Small intestine (tissue), 7 donors: ENCODE measurements at regions not wholly inside any gene's neighbourhood (a gene's known extent, or its start where the extent isn't known, plus 50 kb on each side); places are given as distances from the start of the nearest gene placed in this dataset.

Experiments
- DNase-seq, 2 donors: peaks; one replicate each; pipeline versions ENCODE4 v3.0.0 to v3.0.0-alpha.2; 2013
- FAIRE-seq: peaks from 2 replicates; lab custom pipeline; 2012; peaks lifted over from hg19 to GRCh38; lab: Jason Lieb, UNC
- H3K27ac ChIP-seq, 3 donors: one replicate each; pipeline ENCODE4 v1.5.1; 2013; ENCODE audit warnings: low read length in 2 of 3, mild to moderate bottlenecking in 2 of 3, control low read depth in 1 of 3, inconsistent platforms in 1 of 3, low read depth in 1 of 3, moderate library complexity in 1 of 3
- H3K27me3 ChIP-seq, 3 donors: one replicate each; pipeline ENCODE4 v1.6.1; 2013; ENCODE audit warnings: low read length in 3 of 3, inconsistent platforms in 1 of 3; ENCODE audit not compliant: control insufficient read depth in 3 of 3, insufficient read depth in 3 of 3
- H3K36me3 ChIP-seq, 3 donors: one replicate each; pipeline ENCODE4 v1.6.1; 2013; ENCODE audit warnings: low read length in 3 of 3, inconsistent platforms in 1 of 3, low read depth in 1 of 3, mild to moderate bottlenecking in 1 of 3, moderate library complexity in 1 of 3; ENCODE audit not compliant: control insufficient read depth in 3 of 3, insufficient read depth in 2 of 3
- H3K4me1 ChIP-seq, 3 donors: one replicate each; pipeline ENCODE4 v1.6.1; 2013; ENCODE audit warnings: low read length in 2 of 3, inconsistent platforms in 1 of 3, low read depth in 1 of 3, mild to moderate bottlenecking in 1 of 3, moderate library complexity in 1 of 3; ENCODE audit not compliant: control insufficient read depth in 3 of 3, insufficient read depth in 2 of 3
- H3K4me3 ChIP-seq, 3 donors: one replicate each; pipeline ENCODE4 v1.5.1; 2013; ENCODE audit warnings: low read length in 3 of 3, control low read depth in 1 of 3, inconsistent platforms in 1 of 3, low read depth in 1 of 3, mild to moderate bottlenecking in 1 of 3, moderate library complexity in 1 of 3
- H3K9me3 ChIP-seq, 2 donors: one replicate each; pipeline ENCODE4 v1.6.1; 2013; ENCODE audit warnings: low read depth in 1 of 2, low read length in 1 of 2; ENCODE audit not compliant: control insufficient read depth in 2 of 2, insufficient read depth in 1 of 2
- WGBS, 3 donors: extraction: QIAGEN DNeasy Blood & Tissue Kit; methylation state at CpG; one replicate each; pipeline ENCODE4 v1.1.7; 2013; 5-methylcytosine and 5-hydroxymethylcytosine counted together
- donor health status: healthy with polysubstance abuse.
- donor health status: control.
- donor health status: control.
- donor health status: Bipolar disorder and iron deficiency.
- donor health status: healthy.

DNA sequence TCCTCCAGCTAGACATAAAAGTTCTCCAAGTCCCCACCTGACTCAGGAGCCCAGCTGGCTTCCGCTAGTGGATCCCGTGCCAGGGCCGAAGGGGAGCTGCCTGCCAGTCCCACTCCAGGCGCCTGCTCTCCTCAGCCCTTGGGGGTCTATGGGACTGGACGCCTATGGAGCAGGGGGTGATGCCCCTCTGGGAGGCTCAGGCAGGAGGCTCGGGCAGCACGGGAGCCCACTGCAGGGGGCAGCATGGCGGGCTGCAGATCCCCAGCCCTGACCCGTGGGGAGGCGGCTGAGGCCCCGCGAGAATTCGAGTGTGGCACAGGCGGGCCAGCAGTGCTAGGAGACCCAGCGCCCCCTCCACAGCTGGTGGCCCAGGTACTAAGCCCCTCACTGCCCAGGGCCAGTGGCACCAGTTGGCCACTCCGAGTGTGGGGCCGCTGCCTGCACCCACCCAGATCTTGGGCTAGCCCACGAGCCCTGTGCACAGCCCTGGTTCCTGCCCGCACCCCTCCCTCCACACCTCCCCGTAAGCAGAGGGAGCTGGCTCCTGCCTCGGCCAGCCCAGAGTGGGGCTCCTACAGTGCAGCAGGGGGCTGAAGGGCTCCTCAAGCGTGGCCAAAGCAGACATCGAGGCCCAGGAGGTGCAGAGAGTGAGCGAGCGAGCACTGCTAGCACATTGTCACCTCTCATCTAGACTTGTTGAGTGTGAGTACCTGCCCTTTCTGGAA lies 221.3 kb upstream of the NSMCE3 start:
- DNase-seq (no peak), FAIRE-seq (no peak)
- Histone ChIP-seq H3K9me3 (peaks cover 0 to 3% of the 10 kb centered on the region in 2 donors), H3K27me3 (no peaks in the 10 kb centered on the region), H3K27ac (no peak overlapping the region), H3K36me3 (no peaks in the 10 kb centered on the region), H3K4me1 (no peaks in the 10 kb centered on the region), H3K4me3 (no peak overlapping the region)
- 90 to 92% (median 91%) methylated on average over 25 of the region's 25 CpGs for WGBS, 3 donors

DNA sequence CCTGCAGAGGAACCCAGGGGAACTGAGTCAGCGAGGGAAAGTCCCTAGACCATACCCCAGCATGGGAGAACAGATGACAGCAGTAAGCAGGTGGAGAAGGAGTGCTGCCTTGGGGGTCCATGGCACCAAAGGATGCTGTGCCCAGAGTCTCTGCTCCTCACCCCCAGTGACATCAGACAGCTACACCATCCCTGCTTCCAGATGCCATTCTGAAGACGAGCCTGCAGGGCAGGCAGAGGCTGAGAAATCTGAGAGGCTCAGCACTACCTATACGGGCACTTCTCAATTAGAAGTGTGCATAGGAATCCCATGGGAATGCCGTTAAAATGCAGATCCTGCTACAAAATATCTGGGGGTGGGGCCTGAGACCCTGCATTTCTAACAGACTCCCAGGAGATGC lies 211.3 kb upstream of the NSMCE3 start:
- no peak for FAIRE-seq
- H3K27me3 ChIP-seq: peaks cover 0 to 2% (median 0%) of the 10 kb centered on the region in 3 donors

DNA sequence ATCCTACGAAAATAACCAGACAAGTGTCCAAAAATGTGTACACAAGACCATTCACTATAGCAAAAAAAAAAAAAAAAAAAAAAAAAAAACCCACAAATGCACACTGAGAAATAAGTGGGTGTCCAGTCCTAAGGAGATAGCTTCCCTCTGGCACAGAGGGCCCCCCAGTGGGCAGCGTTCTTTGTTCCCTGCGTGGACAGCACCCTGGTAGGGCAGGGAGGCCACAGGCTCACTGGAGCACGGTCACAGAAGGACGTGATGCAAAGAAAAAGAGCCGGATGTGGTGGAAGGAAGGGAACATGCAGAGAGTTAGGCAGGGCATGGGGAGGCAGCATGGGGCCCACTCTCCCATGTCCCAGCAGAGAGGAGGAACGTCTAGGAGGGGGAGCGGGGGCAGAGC lies 210.7 kb upstream of the NSMCE3 start:
- Histone ChIP-seq H3K27me3 (peaks cover 0 to 2% (median 0%) of the 10 kb centered on the region in 3 donors), H3K36me3 (no peaks in the 10 kb centered on the region), H3K9me3 (no peaks in the 10 kb centered on the region), H3K27ac (no peak overlapping the region), H3K4me3 (no peak overlapping the region), H3K4me1 (no peaks in the 10 kb centered on the region)
- 76 to 81% (median 77%) methylated on average over 8 of the region's 8 CpGs for WGBS, 3 donors
- FAIRE-seq (no peak), DNase-seq (no peak)

More for the DNA sequence above, 211.3 kb upstream of the NSMCE3 start:
- WGBS, 3 donors: 76 to 85% (median 84%) methylated on average over 4 of the region's 4 CpGs
- Histone ChIP-seq H3K27ac (no peak overlapping the region), H3K4me1 (no peaks in the 10 kb centered on the region), H3K4me3 (no peak overlapping the region), H3K36me3 (no peaks in the 10 kb centered on the region), H3K9me3 (no peaks in the 10 kb centered on the region)
- no peak for DNase-seq

DNA sequence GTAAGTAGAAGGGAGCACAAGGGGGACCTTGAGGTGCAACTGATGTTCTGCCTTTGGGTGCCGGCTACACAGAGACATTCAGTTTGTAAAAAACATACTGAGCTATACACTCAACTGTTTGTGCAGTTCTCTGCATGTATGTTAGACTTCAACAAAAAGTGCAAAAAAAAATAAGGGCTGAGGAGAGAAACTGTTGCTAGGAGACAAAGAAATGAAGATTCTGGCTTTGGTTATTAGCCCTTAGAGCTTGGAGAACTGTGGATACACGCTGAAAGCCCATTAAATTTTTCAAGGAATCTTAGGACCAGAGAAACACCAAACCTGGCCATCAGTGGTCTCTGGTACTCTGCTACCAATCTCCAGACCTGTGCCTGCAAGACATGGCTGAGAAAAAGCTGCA lies 207.6 kb upstream of the NSMCE3 start:
- Histone ChIP-seq H3K9me3 (no peaks in the 10 kb centered on the region), H3K4me3 (no peak overlapping the region), H3K27ac (no peak overlapping the region), H3K27me3 (no peaks in the 10 kb centered on the region), H3K4me1 (no peaks in the 10 kb centered on the region), H3K36me3 (no peaks in the 10 kb centered on the region)
- DNase-seq: no peak
- FAIRE-seq: no peak
- 72 to 85% (median 73%) methylated on average over 2 of the region's 2 CpGs for WGBS, 3 donors

DNA sequence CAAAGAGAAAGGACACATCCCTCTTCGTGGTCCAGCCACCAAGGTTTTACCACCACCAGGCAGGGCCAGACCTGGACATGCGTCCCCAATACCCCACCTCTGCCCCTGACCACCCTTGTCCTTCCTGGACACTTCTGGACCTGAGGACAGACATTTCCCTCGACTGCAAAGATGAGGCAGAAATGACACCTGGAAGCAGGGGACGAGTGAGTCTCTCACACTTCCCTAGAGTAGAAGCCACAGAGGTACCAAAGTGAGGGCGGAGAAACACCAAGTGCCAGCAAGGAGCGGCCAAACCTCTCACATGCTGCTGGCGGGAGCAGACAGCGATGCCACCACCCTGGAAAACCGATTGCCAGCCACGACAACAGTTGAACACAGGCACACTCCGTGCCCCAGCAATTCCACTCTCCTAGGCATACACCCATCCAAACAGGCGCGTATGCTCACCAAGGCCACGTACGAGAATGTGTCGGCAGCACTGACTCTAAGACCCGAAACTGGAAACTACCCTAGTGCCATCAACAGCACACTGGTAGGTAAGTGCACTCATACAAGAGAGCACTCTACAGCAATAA lies 207.0 kb upstream of the NSMCE3 start:
- H3K4me3 ChIP-seq: no peak overlapping the region
- DNase-seq: no peak
- no peaks in the 10 kb centered on the region for H3K4me1 ChIP-seq
- H3K27ac ChIP-seq: no peak overlapping the region
- H3K36me3 ChIP-seq: no peaks in the 10 kb centered on the region
- no peaks in the 10 kb centered on the region for H3K27me3 ChIP-seq
- H3K9me3 ChIP-seq: no peaks in the 10 kb centered on the region
- WGBS, 3 donors: 87 to 88% (median 87%) methylated on average over 17 of the region's 17 CpGs
- FAIRE-seq: no peak

DNA sequence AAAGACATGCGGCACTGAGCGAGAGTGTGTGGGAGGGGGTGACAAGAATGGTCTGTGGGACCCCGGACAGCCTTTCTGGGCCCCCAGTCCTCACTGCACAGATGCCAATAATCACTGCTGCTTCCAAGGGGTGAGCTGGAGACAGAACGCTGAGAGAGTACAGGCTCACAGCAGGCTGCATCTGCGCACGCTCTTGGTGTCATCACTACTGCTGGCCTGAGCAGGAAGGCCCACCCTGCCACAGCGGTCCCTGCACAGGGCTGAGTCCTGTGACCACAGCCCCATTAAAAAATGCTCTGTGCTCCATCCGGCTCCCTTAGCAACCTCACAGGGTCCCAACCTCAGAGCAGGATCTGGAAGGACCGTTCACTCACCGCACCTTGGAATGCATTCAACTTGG lies 205.5 kb upstream of the NSMCE3 start:
- no peak for DNase-seq
- Histone ChIP-seq H3K4me3 (no peak overlapping the region), H3K27me3 (no peaks in the 10 kb centered on the region), H3K27ac (no peak overlapping the region), H3K36me3 (no peaks in the 10 kb centered on the region), H3K9me3 (no peaks in the 10 kb centered on the region), H3K4me1 (no peaks in the 10 kb centered on the region)
- no peak for FAIRE-seq
- 88 to 96% (median 96%) methylated on average over 10 of the region's 10 CpGs for WGBS, 3 donors

DNA sequence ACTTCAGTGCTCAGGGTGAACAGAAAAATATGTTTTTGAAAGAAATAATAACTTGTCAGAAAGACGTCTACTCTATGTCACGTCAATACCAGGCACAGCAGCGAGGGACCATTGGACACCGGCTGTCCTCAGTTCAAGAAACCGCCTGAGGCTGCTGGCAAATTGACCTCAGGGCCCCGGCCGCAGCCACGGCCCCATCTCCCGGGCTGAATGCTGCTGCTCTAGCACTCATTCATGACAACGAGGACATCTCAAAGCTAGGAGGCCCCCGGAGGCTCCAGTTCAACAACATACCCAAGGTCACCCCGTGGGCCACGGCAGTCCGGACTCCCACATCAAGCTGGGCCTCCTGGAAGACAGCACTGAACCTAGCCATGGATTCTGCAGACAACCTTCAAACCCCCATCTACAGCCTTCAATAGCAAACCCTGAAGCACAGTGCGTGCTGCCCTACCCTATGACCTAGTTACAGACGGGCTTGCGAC lies 204.0 kb upstream of the NSMCE3 start:
- FAIRE-seq (no peak), DNase-seq (no peak)
- H3K27me3 ChIP-seq: no peaks in the 10 kb centered on the region
- no peaks in the 10 kb centered on the region for H3K4me1 ChIP-seq
- no peaks in the 10 kb centered on the region for H3K36me3 ChIP-seq
- WGBS, 3 donors: 86 to 91% (median 91%) methylated on average over 17 of the region's 17 CpGs
- no peak overlapping the region for H3K27ac ChIP-seq
- no peaks in the 10 kb centered on the region for H3K9me3 ChIP-seq
- no peak overlapping the region for H3K4me3 ChIP-seq

DNA sequence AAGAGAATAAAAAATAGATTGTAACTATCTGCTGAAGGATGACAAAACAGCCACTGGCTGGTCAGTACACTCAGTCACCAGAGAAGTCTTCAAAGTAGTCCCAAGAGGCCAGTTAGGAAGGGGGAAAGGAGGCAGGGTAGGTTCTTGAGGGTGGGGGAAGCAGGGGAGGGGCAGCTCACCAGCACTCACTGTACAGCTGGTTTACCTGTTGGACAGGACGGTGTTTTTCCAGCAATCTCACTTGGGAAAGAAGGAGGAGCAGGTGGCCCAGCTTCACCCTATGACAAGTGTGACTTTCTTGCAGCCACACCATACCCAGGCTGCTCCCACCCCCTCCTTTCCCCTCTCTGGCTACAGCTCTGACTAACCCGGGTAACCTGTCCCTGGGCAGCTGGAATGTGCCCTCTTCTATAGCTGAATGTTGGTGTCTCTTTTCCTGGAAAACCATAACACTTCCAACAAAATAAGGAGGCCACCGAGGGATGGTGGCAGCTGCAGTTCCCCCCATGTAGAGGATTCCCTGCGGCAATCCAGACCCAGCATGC lies 203.4 kb upstream of the NSMCE3 start:
- FAIRE-seq: no peak
- Histone ChIP-seq H3K4me3 (no peak overlapping the region), H3K27ac (no peak overlapping the region), H3K4me1 (no peaks in the 10 kb centered on the region), H3K36me3 (no peaks in the 10 kb centered on the region), H3K9me3 (no peaks in the 10 kb centered on the region), H3K27me3 (no peaks in the 10 kb centered on the region)
- WGBS, 3 donors: 41 to 69% (median 44%) methylated on average over 4 of the region's 4 CpGs
- no peak for DNase-seq
